ENCODE measurements at regions not wholly inside any gene's neighbourhood (a gene's known extent, or its start where the extent isn't known, plus 50 kb on each side); places are given as distances from the start of the nearest gene placed in this dataset.

DNA sequence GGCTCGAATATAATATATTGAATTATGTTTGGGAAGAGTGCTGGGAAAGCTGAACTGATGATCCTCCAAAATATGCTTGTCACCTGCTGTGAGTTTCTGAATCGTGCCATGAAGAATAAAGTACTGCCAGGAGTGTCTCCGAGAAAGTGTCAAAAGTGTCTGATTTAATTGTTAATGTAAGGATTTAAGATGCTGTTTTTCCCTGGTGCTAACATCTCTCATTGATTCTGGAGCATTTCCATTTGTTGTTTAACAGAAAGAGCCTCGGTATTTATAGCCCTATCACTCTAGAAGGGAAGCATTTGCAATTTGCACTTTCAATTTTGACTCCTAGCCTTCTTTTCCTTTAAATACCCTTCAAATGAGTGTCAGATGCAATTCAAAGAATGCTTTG lies 342.2 kb downstream of the RND3 start:
- Histone ChIP-seq H3K4me1 (no peaks in the 10 kb centered on the region), H3K9me3 (peaks cover 0 to 33% (median 22%) of the 10 kb centered on the region in 8 donors), H3K27me3 (replicated peaks in 1 of 7) (no peaks in the 10 kb centered on the region), H3K27ac (no peak overlapping the region), H3K4me3 (no peak overlapping the region), H3K36me3 (no peaks in the 10 kb centered on the region)
- TF ChIP-seq, protein P1, sequence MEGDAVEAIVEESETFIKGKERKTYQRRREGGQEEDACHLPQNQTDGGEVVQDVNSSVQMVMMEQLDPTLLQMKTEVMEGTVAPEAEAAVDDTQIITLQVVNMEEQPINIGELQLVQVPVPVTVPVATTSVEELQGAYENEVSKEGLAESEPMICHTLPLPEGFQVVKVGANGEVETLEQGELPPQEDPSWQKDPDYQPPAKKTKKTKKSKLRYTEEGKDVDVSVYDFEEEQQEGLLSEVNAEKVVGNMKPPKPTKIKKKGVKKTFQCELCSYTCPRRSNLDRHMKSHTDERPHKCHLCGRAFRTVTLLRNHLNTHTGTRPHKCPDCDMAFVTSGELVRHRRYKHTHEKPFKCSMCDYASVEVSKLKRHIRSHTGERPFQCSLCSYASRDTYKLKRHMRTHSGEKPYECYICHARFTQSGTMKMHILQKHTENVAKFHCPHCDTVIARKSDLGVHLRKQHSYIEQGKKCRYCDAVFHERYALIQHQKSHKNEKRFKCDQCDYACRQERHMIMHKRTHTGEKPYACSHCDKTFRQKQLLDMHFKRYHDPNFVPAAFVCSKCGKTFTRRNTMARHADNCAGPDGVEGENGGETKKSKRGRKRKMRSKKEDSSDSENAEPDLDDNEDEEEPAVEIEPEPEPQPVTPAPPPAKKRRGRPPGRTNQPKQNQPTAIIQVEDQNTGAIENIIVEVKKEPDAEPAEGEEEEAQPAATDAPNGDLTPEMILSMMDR (IDR thresholded peaks at IDR 0.05 in 8 of 11, conservative IDR thresholded peaks at IDR 0.05 in 3 of 11) = no peak
- no peak for TF ChIP-seq POLR2A (IDR thresholded peaks at IDR 0.05)
- TF ChIP-seq POLR2AphosphoS5 (IDR thresholded peaks at IDR 0.05) = no peak
- 63 to 79% (median 73%) methylated on average over 4 of the region's 4 CpGs for WGBS, 5 donors
- no peak for DNase-seq
- intact Hi-C loops (cut with DNase I; ENCODE audit: low total_unique reads) = no loop called here

DNA sequence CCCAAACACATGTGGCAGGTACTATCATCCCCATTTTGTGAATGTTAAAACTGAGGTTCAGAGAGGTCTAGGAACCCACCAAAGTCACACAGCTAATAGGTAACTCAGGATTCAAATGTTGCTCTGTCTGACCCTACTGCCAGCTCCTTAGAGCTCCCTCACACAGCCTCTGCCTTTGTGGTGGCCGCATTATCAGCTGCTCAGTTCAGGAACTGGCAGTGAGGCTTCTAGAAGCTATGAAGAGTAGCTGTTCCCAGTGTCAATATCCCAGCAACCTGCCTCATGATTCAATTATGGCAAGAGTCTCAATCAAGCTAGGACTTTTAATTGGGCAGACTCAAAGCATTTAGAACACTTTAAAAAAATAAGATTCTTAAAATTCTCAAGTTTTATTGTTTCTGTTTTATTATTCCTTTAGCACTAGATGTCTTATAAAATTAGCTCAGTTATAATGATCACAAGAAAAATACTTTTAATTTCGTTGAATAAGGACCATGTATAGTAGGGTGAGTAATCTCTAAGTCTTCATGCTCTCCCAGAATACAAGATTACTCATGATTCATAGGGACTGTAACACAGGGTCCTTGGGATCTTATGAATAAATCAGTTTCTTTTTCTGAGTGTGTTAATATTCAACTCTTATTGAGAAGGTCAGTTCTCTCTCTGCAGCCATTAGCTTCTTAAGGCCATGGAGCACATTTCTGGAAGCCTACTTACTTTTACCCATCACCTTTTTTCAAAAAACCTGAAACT lies 342.7 kb downstream of the RND3 start:
- Histone ChIP-seq H3K27ac (no peak overlapping the region), H3K4me1 (no peaks in the 10 kb centered on the region), H3K4me3 (no peak overlapping the region), H3K27me3 (replicated peaks in 1 of 7) (no peaks in the 10 kb centered on the region), H3K9me3 (peaks cover 0 to 33% (median 22%) of the 10 kb centered on the region in 8 donors), H3K36me3 (no peaks in the 10 kb centered on the region)
- intact Hi-C loops (cut with DNase I; ENCODE audit: low total_unique reads) = no loop called here
- no peak for DNase-seq
- TF ChIP-seq, protein P1 (IDR thresholded peaks at IDR 0.05 in 8 of 11, conservative IDR thresholded peaks at IDR 0.05 in 3 of 11) = no peak
- no peak for TF ChIP-seq POLR2AphosphoS5 (IDR thresholded peaks at IDR 0.05)
- TF ChIP-seq POLR2A (IDR thresholded peaks at IDR 0.05) = no peak
- WGBS, 5 donors = 66 to 88% (median 74%) methylated on average over 2 of the region's 2 CpGs

- no peak for DNase-seq
- intact Hi-C loops (cut with DNase I; ENCODE audit: low total_unique reads) = no loop called here
- Histone ChIP-seq H3K4me3 (no peak overlapping the region), H3K9me3 (peaks cover 0 to 30% (median 20%) of the 10 kb centered on the region in 8 donors), H3K27ac (no peak overlapping the region), H3K36me3 (no peaks in the 10 kb centered on the region), H3K4me1 (no peaks in the 10 kb centered on the region), H3K27me3 (replicated peaks in 1 of 7) (no peaks in the 10 kb centered on the region)
- WGBS, 5 donors = 63 to 84% (median 79%) methylated on average over 7 of the region's 7 CpGs
- TF ChIP-seq POLR2A (IDR thresholded peaks at IDR 0.05) (no peak), POLR2AphosphoS5 (IDR thresholded peaks at IDR 0.05) (no peak)
- TF ChIP-seq, protein P1 (IDR thresholded peaks at IDR 0.05 in 8 of 11, conservative IDR thresholded peaks at IDR 0.05 in 3 of 11) = no peak
Measured at GRCh38 chr2:150143087-150143536, 344.4 kb downstream of the RND3 start.

DNA sequence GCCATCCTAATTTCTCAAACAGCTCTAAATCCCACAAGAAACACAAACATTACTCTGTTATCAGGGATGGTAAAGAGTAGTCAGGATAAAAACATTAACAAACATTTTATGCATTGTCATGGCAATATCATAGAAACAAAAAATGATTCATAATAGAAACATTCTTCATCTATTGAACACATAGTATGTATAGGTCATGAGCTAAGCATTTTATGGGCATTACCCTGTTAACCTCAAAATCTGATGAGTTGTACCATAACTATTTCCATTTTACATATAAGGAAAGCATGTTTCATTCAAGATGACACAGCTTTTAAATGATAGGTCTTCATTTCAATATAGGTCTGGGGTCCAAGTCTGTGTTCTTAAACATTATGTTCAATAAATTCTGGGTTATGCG lies 344.9 kb downstream of the RND3 start:
- Histone ChIP-seq H3K9me3 (peaks cover 0 to 25% (median 18%) of the 10 kb centered on the region in 8 donors), H3K27ac (no peak overlapping the region), H3K4me3 (no peak overlapping the region), H3K27me3 (replicated peaks in 1 of 7) (no peaks in the 10 kb centered on the region), H3K36me3 (no peaks in the 10 kb centered on the region), H3K4me1 (no peaks in the 10 kb centered on the region)
- TF ChIP-seq POLR2A (IDR thresholded peaks at IDR 0.05) (no peak), POLR2AphosphoS5 (IDR thresholded peaks at IDR 0.05) (no peak)
- TF ChIP-seq, protein P1 (IDR thresholded peaks at IDR 0.05 in 8 of 11, conservative IDR thresholded peaks at IDR 0.05 in 3 of 11) = no peak
- DNase-seq = no peak
- intact Hi-C loops (cut with DNase I; ENCODE audit: low total_unique reads) = no loop called here
- WGBS, 5 donors = 89 to 98% (median 95%) methylated on average over 1 of the region's 1 CpG

Data from spleen (tissue), 11 donors.